HEK293T (cell line): ENCODE measurements at regions not wholly inside any gene's neighbourhood (a gene's known extent, or its start where the extent isn't known, plus 50 kb on each side); places are given as distances from the start of the nearest gene placed in this dataset.

Experiments
- CTCF ChIA-PET: fragments of 350-600 bp; formaldehyde crosslinking; extraction: SDS; loops from one replicate; lab custom pipeline; 2021; ENCODE audit warnings: antibody characterized with exemption, inconsistent platforms; lab: Yijun Ruan, JAX
- POLR2A ChIA-PET: fragments of 350-600 bp; formaldehyde crosslinking; extraction: SDS; loops from one replicate; lab custom pipeline; 2020; ENCODE audit warnings: antibody characterized with exemption, inconsistent platforms; lab: Yijun Ruan, JAX
- DNase-seq: peaks from one replicate; pipeline ENCODE4 v3.0.0; 2012; ENCODE audit warnings: mixed read lengths; ENCODE audit errors: extremely low spot score
- ARNT ChIP-seq: fragments of 450-650 bp; IDR thresholded peaks from 2 replicates; pipeline ENCODE4 v1.6.1; 2017; ENCODE audit warnings: mild to moderate bottlenecking
- BHLHE40 ChIP-seq: fragments of 450-650 bp; IDR thresholded peaks from 2 replicates; pipeline ENCODE4 v1.6.1; 2016; ENCODE audit warnings: mild to moderate bottlenecking, moderate library complexity, borderline replicate concordance
- CTBP1 ChIP-seq: fragments of 450-650 bp; IDR thresholded peaks from 2 replicates; pipeline ENCODE4 v1.6.1; 2016; ENCODE audit warnings: borderline replicate concordance
- ELF4 ChIP-seq: fragments of 450-650 bp; IDR thresholded peaks from 2 replicates; pipeline ENCODE4 v1.6.1; 2017; ENCODE audit warnings: antibody characterized with exemption
- FOXA1 ChIP-seq: fragments of 450-650 bp; IDR thresholded peaks from 2 replicates; pipeline ENCODE4 v1.6.1; 2016; ENCODE audit warnings: mild to moderate bottlenecking
- FOXK2 ChIP-seq: fragments of 450-650 bp; IDR thresholded peaks from 2 replicates; pipeline ENCODE4 v1.6.1; 2016; ENCODE audit warnings: mild to moderate bottlenecking
- FOXM1 ChIP-seq: fragments of 450-650 bp; IDR thresholded peaks from 2 replicates; pipeline ENCODE4 v1.6.1; 2017; ENCODE audit warnings: mild to moderate bottlenecking, borderline replicate concordance
- HDGF ChIP-seq: fragments of 450-650 bp; IDR thresholded peaks from 2 replicates; pipeline ENCODE4 v1.6.1; 2017; ENCODE audit warnings: antibody characterized with exemption, borderline replicate concordance
- L3MBTL2 ChIP-seq: fragments of 450-650 bp; conservative IDR thresholded peaks from 2 replicates; pipeline ENCODE4 v1.6.1; 2016; ENCODE audit warnings: mild to moderate bottlenecking
- LEF1 ChIP-seq: fragments of 450-650 bp; IDR thresholded peaks from 2 replicates; pipeline ENCODE4 v1.6.1; 2017; ENCODE audit warnings: mild to moderate bottlenecking, borderline replicate concordance
- NFRKB ChIP-seq: fragments of 450-650 bp; IDR thresholded peaks from 2 replicates; pipeline ENCODE4 v1.6.1; 2016; ENCODE audit warnings: mild to moderate bottlenecking, moderate library complexity
- PKNOX1 ChIP-seq: fragments of 450-650 bp; IDR thresholded peaks from 2 replicates; pipeline ENCODE4 v1.6.1; 2016
- SP1 ChIP-seq: fragments of 450-650 bp; IDR thresholded peaks from 2 replicates; pipeline ENCODE4 v1.6.1; 2017
- SUZ12 ChIP-seq: fragments of 450-650 bp; IDR thresholded peaks from 2 replicates; pipeline ENCODE4 v1.6.1; 2016; ENCODE audit warnings: mild to moderate bottlenecking
- TARDBP ChIP-seq: fragments of 450-650 bp; IDR thresholded peaks from 2 replicates; pipeline ENCODE4 v1.6.1; 2016
- ZNF384 ChIP-seq: fragments of 450-650 bp; IDR thresholded peaks from 2 replicates; pipeline ENCODE4 v1.6.1; 2016

- POLR2A ChIA-PET, result no interaction called here
- TF ChIP-seq TARDBP (no peak), ARNT (no peak)
- CTCF ChIA-PET, result no interaction called here
- DNase-seq, result no peak
These were observed 316.5 kb downstream of the CCDC85A start for GRCh38 chr2:56500317-56500716.

GRCh38 chr2:56502616-56503015, 318.8 kb downstream of the CCDC85A start:
- DNase-seq, result no peak
- TF ChIP-seq NFRKB (no peak), FOXK2 (no peak), ARNT (no peak), L3MBTL2 (no peak), LEF1 (no peak), TARDBP (no peak), BHLHE40 (no peak), HDGF (no peak), SUZ12 (no peak), ZNF384 (no peak), ELF4 (no peak), CTBP1 (no peak), PKNOX1 (no peak), SP1 (no peak), FOXM1 (no peak), FOXA1 (no peak)
- POLR2A ChIA-PET, result no interaction called here
- CTCF ChIA-PET, result no interaction called here

- no peak for DNase-seq
- CTCF ChIA-PET, result no interaction called here
- TF ChIP-seq SUZ12, result no peak
- TF ChIP-seq CTBP1, result no peak
- no peak for TF ChIP-seq FOXA1
- POLR2A ChIA-PET, result no interaction called here
These were observed 322.1 kb downstream of the CCDC85A start for GRCh38 chr2:56505885-56506284.

- POLR2A ChIA-PET, result no interaction called here
- DNase-seq, result no peak
- CTCF ChIA-PET, result no interaction called here
- no peak for TF ChIP-seq SP1
- TF ChIP-seq ARNT, result no peak
- TF ChIP-seq ZNF384, result no peak
- no peak for TF ChIP-seq TARDBP
- no peak for TF ChIP-seq FOXM1
- TF ChIP-seq SUZ12, result no peak
- TF ChIP-seq ELF4, result no peak
- TF ChIP-seq FOXK2, result no peak
- no peak for TF ChIP-seq BHLHE40
- TF ChIP-seq CTBP1, result no peak
- no peak for TF ChIP-seq PKNOX1
- TF ChIP-seq LEF1, result no peak
These were observed 324.9 kb downstream of the CCDC85A start for GRCh38 chr2:56508662-56509061.

GRCh38 chr2:56510610-56511009, 326.8 kb downstream of the CCDC85A start:
- TF ChIP-seq SP1, result no peak
- TF ChIP-seq ELF4, result no peak
- no peak for TF ChIP-seq SUZ12
- TF ChIP-seq TARDBP, result no peak
- TF ChIP-seq ARNT, result no peak
- no peak for TF ChIP-seq LEF1
- no peak for TF ChIP-seq FOXK2
- DNase-seq, result no peak
- ChIA-PET CTCF (no interaction called here), POLR2A (no interaction called here)

- TF ChIP-seq CTBP1 (no peak), ZNF384 (no peak), FOXA1 (no peak), SUZ12 (no peak), PKNOX1 (no peak), TARDBP (no peak), SP1 (no peak), L3MBTL2 (no peak), HDGF (no peak), NFRKB (no peak), LEF1 (no peak), FOXK2 (no peak), ARNT (no peak)
- no peak for DNase-seq
These were observed 331.6 kb downstream of the CCDC85A start for GRCh38 chr2:56515399-56515798.

GRCh38 chr2:56519806-56520205, 336.0 kb downstream of the CCDC85A start:
- CTCF ChIA-PET, result no interaction called here
- POLR2A ChIA-PET, result no interaction called here
- DNase-seq, result no peak
- TF ChIP-seq ELF4, result no peak

More at GRCh38 chr2:56515399-56515798, 331.6 kb downstream of the CCDC85A start:
- ChIA-PET POLR2A (no interaction called here), CTCF (no interaction called here)
